ENCODE measurements at regions not wholly inside any gene's neighbourhood (a gene's known extent, or its start where the extent isn't known, plus 50 kb on each side); places are given as distances from the start of the nearest gene placed in this dataset.

GRCh38 chr2:145080426-145080825, 560.5 kb upstream of the ZEB2 start:
- H3K9me3 Mint-ChIP-seq (ENCODE audit: unreplicated experiment) = no peaks in the 10 kb centered on the region

GRCh38 chr2:145079641-145080040, 559.7 kb upstream of the ZEB2 start:
- Histone ChIP-seq H3K4me2 (ENCODE audit: low read length) (no peak overlapping the region), H3K27ac (ENCODE audit: low read depth, low read length) (no peak overlapping the region), H3K9ac (ENCODE audit: low read length) (no peak overlapping the region), H3K79me2 (ENCODE audit: insufficient read depth, low read length) (no peaks in the 10 kb centered on the region), H2AFZ (ENCODE audit: low read depth, low read length) (no peak overlapping the region), H3K4me3 (ENCODE audit: insufficient read depth, low read depth, low read length) (no peak overlapping the region), H3K36me3 (ENCODE audit: insufficient read depth, low read length) (no peaks in the 10 kb centered on the region), H3K4me1 (ENCODE audit: insufficient read depth, low read length) (no peaks in the 10 kb centered on the region), H4K20me1 (ENCODE audit: insufficient read depth, low read length) (no peaks in the 10 kb centered on the region), H3K9me3 (ENCODE audit: insufficient read depth, low read depth, low read length) (no peaks in the 10 kb centered on the region), H3K27me3 (ENCODE audit: insufficient read depth, low read length) (no peaks in the 10 kb centered on the region)
- no peaks in the 10 kb centered on the region for H3K36me3 Mint-ChIP-seq (ENCODE audit: low read depth, unreplicated experiment)
- DNase-seq (ENCODE audit: low read depth) (no peak), FAIRE-seq (no peak)
- no peak overlapping the region for H3K27ac Mint-ChIP-seq (ENCODE audit: unreplicated experiment)
- peaks cover 1% of the 10 kb centered on the region for H3K4me1 Mint-ChIP-seq (ENCODE audit: low read depth, unreplicated experiment)
- no peaks in the 10 kb centered on the region for H3K27me3 Mint-ChIP-seq (ENCODE audit: low read depth, unreplicated experiment)
- H3K4me3 Mint-ChIP-seq (ENCODE audit: unreplicated experiment) = no peak overlapping the region
- H3K9me3 Mint-ChIP-seq (ENCODE audit: unreplicated experiment) = no peaks in the 10 kb centered on the region
- TF ChIP-seq EZH2 (IDR thresholded peaks at IDR 0.05; ENCODE audit: insufficient read depth, low read length) (no peak), CTCF (IDR thresholded peaks at IDR 0.05; ENCODE audit: insufficient read depth, low read depth, low read length) (no peak)

More at GRCh38 chr2:145080426-145080825, 560.5 kb upstream of the ZEB2 start:
- no peak for FAIRE-seq
- Histone ChIP-seq H3K36me3 (ENCODE audit: insufficient read depth, low read length) (no peaks in the 10 kb centered on the region), H3K9ac (ENCODE audit: low read length) (no peak overlapping the region), H3K79me2 (ENCODE audit: insufficient read depth, low read length) (no peaks in the 10 kb centered on the region), H3K27me3 (ENCODE audit: insufficient read depth, low read length) (no peaks in the 10 kb centered on the region), H3K4me2 (ENCODE audit: low read length) (no peak overlapping the region), H3K27ac (ENCODE audit: low read depth, low read length) (no peak overlapping the region), H2AFZ (ENCODE audit: low read depth, low read length) (no peak overlapping the region), H4K20me1 (ENCODE audit: insufficient read depth, low read length) (no peaks in the 10 kb centered on the region), H3K9me3 (ENCODE audit: insufficient read depth, low read depth, low read length) (no peaks in the 10 kb centered on the region), H3K4me3 (ENCODE audit: insufficient read depth, low read depth, low read length) (no peak overlapping the region), H3K4me1 (ENCODE audit: insufficient read depth, low read length) (no peaks in the 10 kb centered on the region)
- TF ChIP-seq CTCF (IDR thresholded peaks at IDR 0.05; ENCODE audit: insufficient read depth, low read depth, low read length) (no peak), EZH2 (IDR thresholded peaks at IDR 0.05; ENCODE audit: insufficient read depth, low read length) (no peak)
- peaks cover 3% of the 10 kb centered on the region for H3K4me1 Mint-ChIP-seq (ENCODE audit: low read depth, unreplicated experiment)
- DNase-seq (ENCODE audit: low read depth) = no peak
- no peak overlapping the region for H3K4me3 Mint-ChIP-seq (ENCODE audit: unreplicated experiment)
- no peak overlapping the region for H3K27ac Mint-ChIP-seq (ENCODE audit: unreplicated experiment)
- H3K27me3 Mint-ChIP-seq (ENCODE audit: low read depth, unreplicated experiment) = no peaks in the 10 kb centered on the region
- no peaks in the 10 kb centered on the region for H3K36me3 Mint-ChIP-seq (ENCODE audit: low read depth, unreplicated experiment)

GRCh38 chr2:145078923-145079322, 559.0 kb upstream of the ZEB2 start:
- Histone ChIP-seq H3K4me1 (ENCODE audit: insufficient read depth, low read length) (no peaks in the 10 kb centered on the region), H3K36me3 (ENCODE audit: insufficient read depth, low read length) (no peaks in the 10 kb centered on the region), H3K4me3 (ENCODE audit: insufficient read depth, low read depth, low read length) (no peak overlapping the region), H2AFZ (ENCODE audit: low read depth, low read length) (no peak overlapping the region), H3K4me2 (ENCODE audit: low read length) (no peak overlapping the region), H4K20me1 (ENCODE audit: insufficient read depth, low read length) (no peaks in the 10 kb centered on the region), H3K27me3 (ENCODE audit: insufficient read depth, low read length) (no peaks in the 10 kb centered on the region), H3K9ac (ENCODE audit: low read length) (no peak overlapping the region), H3K9me3 (ENCODE audit: insufficient read depth, low read depth, low read length) (no peaks in the 10 kb centered on the region), H3K79me2 (ENCODE audit: insufficient read depth, low read length) (no peaks in the 10 kb centered on the region), H3K27ac (ENCODE audit: low read depth, low read length) (no peak overlapping the region)
- H3K36me3 Mint-ChIP-seq (ENCODE audit: low read depth, unreplicated experiment) = no peaks in the 10 kb centered on the region
- no peaks in the 10 kb centered on the region for H3K9me3 Mint-ChIP-seq (ENCODE audit: unreplicated experiment)
- DNase-seq (ENCODE audit: low read depth) (no peak), FAIRE-seq (no peak)
- no peak overlapping the region for H3K4me3 Mint-ChIP-seq (ENCODE audit: unreplicated experiment)
- no peak for TF ChIP-seq CTCF (IDR thresholded peaks at IDR 0.05; ENCODE audit: insufficient read depth, low read depth, low read length)
- TF ChIP-seq EZH2 (IDR thresholded peaks at IDR 0.05; ENCODE audit: insufficient read depth, low read length) = no peak
- H3K27me3 Mint-ChIP-seq (ENCODE audit: low read depth, unreplicated experiment) = no peaks in the 10 kb centered on the region
- no peak overlapping the region for H3K27ac Mint-ChIP-seq (ENCODE audit: unreplicated experiment)
- H3K4me1 Mint-ChIP-seq (ENCODE audit: low read depth, unreplicated experiment) = no peaks in the 10 kb centered on the region

Measured in astrocyte (in vitro differentiated cells and primary cell).